ENCODE measurements at regions not wholly inside any gene's neighbourhood (a gene's known extent, or its start where the extent isn't known, plus 50 kb on each side); places are given as distances from the start of the nearest gene placed in this dataset.

DNA sequence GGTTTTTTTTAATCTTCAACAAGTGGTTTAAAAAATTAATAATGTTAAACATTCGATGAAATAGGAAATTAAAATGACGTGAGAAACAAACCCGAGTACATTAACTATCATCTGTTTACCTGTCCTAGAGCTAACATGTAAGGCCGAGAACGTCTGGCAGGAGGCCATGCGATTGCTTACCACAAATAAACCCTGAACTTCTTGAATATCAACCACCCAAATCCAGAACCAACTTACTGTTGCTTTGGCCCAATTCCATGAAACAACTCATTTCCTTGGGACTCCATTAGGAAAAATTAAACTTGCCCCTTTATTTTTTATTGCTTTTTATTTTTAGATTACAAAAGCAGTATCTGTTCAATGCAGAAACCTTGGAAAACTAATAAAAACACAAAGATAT lies 228.9 kb upstream of the IRS2 start:
- no peak for TF ChIP-seq CTCF (IDR thresholded peaks at IDR 0.05)
- Mint-ChIP-seq H3K4me3 (no peak overlapping the region), H3K9me3 (peaks cover 2% of the 10 kb centered on the region), H3K27ac (no peak overlapping the region), H3K27me3 (ENCODE audit: insufficient read depth, low read depth) (peaks cover 9% of the 10 kb centered on the region), H3K4me1 (peaks cover 6% of the 10 kb centered on the region), H3K36me3 (no peaks in the 10 kb centered on the region)
- DNase-seq (ENCODE audit: low spot score): no peak
- Histone ChIP-seq H2AFZ (replicated peaks) (no peak overlapping the region), H3K79me2 (ENCODE audit: low read depth) (no peaks in the 10 kb centered on the region), H3K27ac (no peak overlapping the region), H3F3A (ENCODE audit: low read depth) (no peaks in the 10 kb centered on the region), H3K4me3 (no peak overlapping the region), H3K27me3 (no peaks in the 10 kb centered on the region), H3K4me1 (no peaks in the 10 kb centered on the region), H4K20me1 (ENCODE audit: low read depth) (no peaks in the 10 kb centered on the region), H3K36me3 (no peaks in the 10 kb centered on the region), H3K9ac (no peak overlapping the region), H3K9me3 (ENCODE audit: low read depth) (no peaks in the 10 kb centered on the region), H3K4me2 (no peak overlapping the region)

DNA sequence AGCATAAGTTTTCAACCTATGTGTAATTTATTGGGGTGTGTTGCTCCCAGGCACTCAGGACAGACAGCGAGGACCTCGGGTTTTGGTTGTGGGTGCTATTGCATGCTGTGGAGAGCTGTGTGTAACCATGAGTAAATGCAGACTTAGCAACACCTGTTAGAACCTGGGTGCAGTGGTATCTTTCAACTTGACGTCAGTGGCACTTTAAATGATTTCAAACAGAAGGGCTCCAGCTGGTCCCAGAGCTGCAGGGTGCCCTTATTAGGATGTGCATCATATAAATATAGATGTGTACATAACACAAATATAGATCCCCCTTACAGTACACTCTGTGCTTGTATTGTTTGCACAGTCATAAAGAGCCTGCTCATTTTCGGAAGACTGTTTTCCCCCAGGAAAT lies 228.3 kb upstream of the IRS2 start:
- no peaks in the 10 kb centered on the region for H3K36me3 ChIP-seq
- H3K4me1 ChIP-seq: no peaks in the 10 kb centered on the region
- no peak overlapping the region for H3K9ac ChIP-seq
- H3K27ac Mint-ChIP-seq: no peak overlapping the region
- H3K4me3 ChIP-seq: no peak overlapping the region
- no peaks in the 10 kb centered on the region for H3K9me3 ChIP-seq (ENCODE audit: low read depth)
- no peak overlapping the region for H3K4me2 ChIP-seq
- no peaks in the 10 kb centered on the region for H3K27me3 ChIP-seq
- no peak overlapping the region for H2AFZ ChIP-seq (replicated peaks)
- H3K27me3 Mint-ChIP-seq (ENCODE audit: insufficient read depth, low read depth): peaks cover 6% of the 10 kb centered on the region
- no peak overlapping the region for H3K27ac ChIP-seq
- H3K36me3 Mint-ChIP-seq: no peaks in the 10 kb centered on the region
- H3K79me2 ChIP-seq (ENCODE audit: low read depth): no peaks in the 10 kb centered on the region
- H3F3A ChIP-seq (ENCODE audit: low read depth): no peaks in the 10 kb centered on the region
- H3K9me3 Mint-ChIP-seq: no peaks in the 10 kb centered on the region
- H3K4me1 Mint-ChIP-seq: peaks cover 6% of the 10 kb centered on the region
- no peak for DNase-seq (ENCODE audit: low spot score)
- H4K20me1 ChIP-seq (ENCODE audit: low read depth): no peaks in the 10 kb centered on the region
- no peak overlapping the region for H3K4me3 Mint-ChIP-seq
- no peak for TF ChIP-seq CTCF (IDR thresholded peaks at IDR 0.05)
- TF ChIP-seq EZH2phosphoT487 (IDR thresholded peaks at IDR 0.05): no peak
- TF ChIP-seq EZH2 (IDR thresholded peaks at IDR 0.05): no peak

DNA sequence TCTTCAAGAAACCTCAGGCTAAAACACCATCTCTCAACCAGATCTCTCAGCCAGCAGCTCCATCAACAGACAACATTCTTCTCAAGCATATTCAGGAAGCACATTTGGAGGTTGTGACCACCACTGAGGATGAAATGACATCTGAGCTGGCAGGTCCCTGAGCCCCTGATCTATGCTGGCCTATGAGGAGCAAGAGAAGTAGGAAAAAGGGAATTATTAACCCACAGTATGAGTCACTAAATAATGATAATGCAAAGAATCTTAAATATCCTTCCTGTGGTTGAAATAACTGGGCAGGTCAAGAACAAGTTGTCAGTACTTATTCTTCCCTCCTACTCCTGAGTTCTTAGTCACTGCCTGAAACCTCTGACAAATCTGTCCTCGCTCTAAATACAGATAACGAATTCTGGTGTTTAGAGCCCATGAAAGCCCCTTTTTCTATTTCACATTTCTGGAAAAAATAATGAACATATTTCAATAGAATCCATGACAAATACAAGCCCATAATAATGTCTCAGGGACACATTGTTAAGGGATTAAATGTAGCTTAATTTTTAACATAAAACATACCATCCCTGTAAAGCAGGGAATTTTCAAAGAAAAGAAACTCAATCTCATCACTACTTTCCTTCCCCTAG lies 225.8 kb upstream of the IRS2 start:
- Histone ChIP-seq H3K9me3 (ENCODE audit: low read depth) (no peaks in the 10 kb centered on the region), H3K9ac (no peak overlapping the region), H3K4me1 (peaks cover 3% of the 10 kb centered on the region), H3F3A (ENCODE audit: low read depth) (no peaks in the 10 kb centered on the region), H4K20me1 (ENCODE audit: low read depth) (no peaks in the 10 kb centered on the region), H3K27ac (no peak overlapping the region), H2AFZ (replicated peaks) (no peak overlapping the region), H3K36me3 (no peaks in the 10 kb centered on the region), H3K4me2 (no peak overlapping the region), H3K27me3 (no peaks in the 10 kb centered on the region), H3K79me2 (ENCODE audit: low read depth) (no peaks in the 10 kb centered on the region), H3K4me3 (no peak overlapping the region)
- DNase-seq (ENCODE audit: low spot score): no peak
- TF ChIP-seq EZH2 (IDR thresholded peaks at IDR 0.05): no peak
- peaks cover 7% of the 10 kb centered on the region for H3K4me1 Mint-ChIP-seq
- H3K27me3 Mint-ChIP-seq (ENCODE audit: insufficient read depth, low read depth): peaks cover 4% of the 10 kb centered on the region
- H3K9me3 Mint-ChIP-seq: no peaks in the 10 kb centered on the region
- no peak overlapping the region for H3K4me3 Mint-ChIP-seq
- H3K27ac Mint-ChIP-seq: no peak overlapping the region
- no peaks in the 10 kb centered on the region for H3K36me3 Mint-ChIP-seq

DNA sequence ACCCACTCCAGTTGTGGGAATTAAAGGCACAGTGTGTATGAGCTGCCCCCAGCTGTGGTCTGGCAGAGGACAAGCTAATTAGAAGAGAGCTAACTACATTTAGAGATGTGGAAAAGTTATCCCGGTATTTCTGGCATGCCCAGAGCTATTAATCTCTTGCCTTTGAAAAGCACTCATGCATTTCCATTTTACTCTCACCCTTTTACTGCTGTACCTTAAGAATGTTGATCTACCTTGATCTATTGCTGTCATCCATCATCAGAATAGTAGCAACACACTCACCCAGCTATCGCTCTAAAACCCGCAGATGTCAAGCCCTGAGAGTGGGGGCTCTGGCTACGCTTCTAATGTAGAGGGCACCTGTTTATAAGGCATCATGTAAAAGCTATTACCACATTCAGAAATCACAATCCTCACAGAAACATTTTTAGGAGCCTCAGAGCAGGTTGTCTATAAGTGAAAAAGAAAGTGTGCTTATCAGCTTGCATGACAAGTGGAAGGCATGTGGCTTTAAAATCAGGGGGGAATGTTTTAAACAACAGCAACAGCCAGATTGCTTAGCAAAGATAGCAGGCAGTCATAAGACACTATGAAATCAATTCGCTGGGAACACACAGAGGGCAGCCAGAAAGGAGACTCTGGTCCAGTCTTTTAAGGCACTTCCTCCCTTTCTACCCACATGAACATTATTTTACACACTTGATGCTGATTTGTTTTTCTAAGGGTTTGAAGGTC lies 224.2 kb upstream of the IRS2 start:
- Mint-ChIP-seq H3K4me3 (no peak overlapping the region), H3K36me3 (no peaks in the 10 kb centered on the region), H3K27ac (no peak overlapping the region), H3K9me3 (no peaks in the 10 kb centered on the region), H3K27me3 (ENCODE audit: insufficient read depth, low read depth) (peaks cover 4% of the 10 kb centered on the region), H3K4me1 (peaks cover 7% of the 10 kb centered on the region)
- Histone ChIP-seq H3F3A (ENCODE audit: low read depth) (no peaks in the 10 kb centered on the region), H3K9me3 (ENCODE audit: low read depth) (no peaks in the 10 kb centered on the region), H3K79me2 (ENCODE audit: low read depth) (no peaks in the 10 kb centered on the region), H3K9ac (no peak overlapping the region), H3K4me3 (no peak overlapping the region), H3K27ac (no peak overlapping the region), H3K4me1 (peaks cover 3% of the 10 kb centered on the region), H3K4me2 (no peak overlapping the region), H3K27me3 (no peaks in the 10 kb centered on the region), H3K36me3 (no peaks in the 10 kb centered on the region), H4K20me1 (ENCODE audit: low read depth) (no peaks in the 10 kb centered on the region), H2AFZ (replicated peaks) (no peak overlapping the region)
- no peak for TF ChIP-seq EZH2 (IDR thresholded peaks at IDR 0.05)
- TF ChIP-seq CTCF (IDR thresholded peaks at IDR 0.05): no peak
- TF ChIP-seq EZH2phosphoT487 (IDR thresholded peaks at IDR 0.05): no peak
- DNase-seq (ENCODE audit: low spot score): no peak

All from neural progenitor cell (in vitro differentiated cells).